ENCODE measurements at regions not wholly inside any gene's neighbourhood (a gene's known extent, or its start where the extent isn't known, plus 50 kb on each side); places are given as distances from the start of the nearest gene placed in this dataset.
A peak's percentile ranks its signal among the peaks of the same experiment; 100 is the strongest.

DNA sequence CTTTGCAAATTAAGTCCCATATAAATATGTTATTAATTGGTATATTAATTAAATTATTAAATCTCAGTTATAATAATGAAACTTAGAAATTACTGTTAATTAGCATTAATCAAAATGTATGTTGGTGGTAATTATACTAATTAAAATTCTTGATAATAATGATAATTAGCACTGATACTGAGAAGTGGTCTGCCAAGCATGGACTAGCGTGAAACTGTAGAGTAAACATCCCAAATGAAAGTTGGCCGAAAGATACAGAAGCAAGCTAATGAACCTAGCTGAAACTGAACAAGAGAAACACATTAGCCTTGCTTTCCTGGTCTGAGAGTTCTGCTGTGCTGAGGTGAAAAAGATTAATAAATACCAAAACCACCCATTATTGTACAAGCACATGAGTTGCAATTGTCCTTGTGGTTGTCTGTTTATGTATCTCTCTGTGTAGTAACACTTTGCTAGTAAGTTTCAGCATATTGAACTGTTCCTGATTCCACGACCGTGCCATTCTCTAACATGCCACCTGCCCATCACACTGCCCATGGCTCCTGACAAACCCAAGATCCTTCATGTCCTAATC, 341.8 kb downstream of the PLPP3 start:
- no peaks in the 10 kb centered on the region for H3K4me1 Mint-ChIP-seq
- H3K27me3 Mint-ChIP-seq: peaks cover 13% of the 10 kb centered on the region
- no peak for ATAC-seq
- no peak overlapping the region for H3K4me3 Mint-ChIP-seq
- H3K36me3 Mint-ChIP-seq: no peaks in the 10 kb centered on the region
- H3K9me3 Mint-ChIP-seq: peaks cover under 1% of the 10 kb centered on the region
- H3K27ac Mint-ChIP-seq: no peak overlapping the region

DNA sequence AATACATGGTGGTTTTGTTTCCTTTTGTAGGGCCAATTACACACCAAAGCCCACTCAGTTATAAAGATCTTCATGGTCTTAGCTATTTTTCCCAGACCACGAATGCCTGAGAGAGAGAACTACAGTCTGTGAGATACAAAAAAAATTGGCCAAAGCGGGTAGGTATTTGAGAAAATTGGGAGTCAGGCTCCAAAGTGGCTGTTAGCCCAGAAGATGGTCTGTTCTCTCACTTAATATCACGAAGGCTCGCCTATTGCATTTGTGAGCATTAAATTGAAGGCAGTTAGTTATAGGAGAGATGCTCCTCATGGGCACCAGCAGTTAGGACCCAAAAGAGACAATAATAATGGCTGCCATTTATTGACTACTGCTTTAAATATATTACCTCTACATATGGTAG, 342.7 kb downstream of the PLPP3 start:
- no peak for ATAC-seq
- Mint-ChIP-seq H3K4me1 (no peaks in the 10 kb centered on the region), H3K27ac (no peak overlapping the region), H3K9me3 (no peaks in the 10 kb centered on the region), H3K36me3 (no peaks in the 10 kb centered on the region), H3K4me3 (no peak overlapping the region), H3K27me3 (peaks cover 18% of the 10 kb centered on the region)

- ATAC-seq: no peak
- peaks cover 25% of the 10 kb centered on the region for H3K27me3 Mint-ChIP-seq
- no peaks in the 10 kb centered on the region for H3K9me3 Mint-ChIP-seq
- no peak overlapping the region for H3K4me3 Mint-ChIP-seq
- no peaks in the 10 kb centered on the region for H3K36me3 Mint-ChIP-seq
- no peaks in the 10 kb centered on the region for H3K4me1 Mint-ChIP-seq
- no peak overlapping the region for H3K27ac Mint-ChIP-seq
Observed at GRCh38 chr1:56235909-56236510, 343.4 kb downstream of the PLPP3 start.

DNA sequence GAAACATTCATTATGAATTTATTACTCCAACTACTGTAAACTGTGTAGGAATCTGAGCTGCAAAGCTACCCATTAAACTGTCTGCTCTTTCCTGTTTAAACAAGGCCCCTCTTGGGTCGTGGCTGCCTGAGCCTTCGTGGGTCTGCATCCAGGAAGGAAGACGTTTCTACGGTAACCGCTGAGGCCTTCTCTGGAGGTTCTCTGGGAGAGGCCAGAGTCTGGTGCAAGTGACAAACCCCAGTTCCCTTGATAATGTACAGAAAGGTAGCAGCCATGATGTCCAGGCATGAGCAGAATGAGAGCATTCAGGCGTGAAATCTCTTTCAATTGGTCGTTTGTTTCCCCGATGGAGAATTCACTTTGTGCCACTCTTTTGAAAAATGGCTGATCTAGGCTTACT, 350.2 kb downstream of the PLPP3 start:
- no peak overlapping the region for H3K27ac Mint-ChIP-seq
- ATAC-seq: no peak
- H3K9me3 Mint-ChIP-seq: no peaks in the 10 kb centered on the region
- no peak overlapping the region for H3K4me3 Mint-ChIP-seq
- H3K27me3 Mint-ChIP-seq: peaks cover 23% of the 10 kb centered on the region
- no peaks in the 10 kb centered on the region for H3K36me3 Mint-ChIP-seq
- H3K4me1 Mint-ChIP-seq: no peaks in the 10 kb centered on the region

GRCh38 chr1:56227886-56228285, 351.5 kb downstream of the PLPP3 start:
- ATAC-seq: no peak
- Mint-ChIP-seq H3K9me3 (no peaks in the 10 kb centered on the region), H3K27me3 (peaks cover 23% of the 10 kb centered on the region), H3K4me1 (peaks cover 4% of the 10 kb centered on the region), H3K4me3 (no peak overlapping the region), H3K36me3 (no peaks in the 10 kb centered on the region), H3K27ac (no peak overlapping the region)

DNA sequence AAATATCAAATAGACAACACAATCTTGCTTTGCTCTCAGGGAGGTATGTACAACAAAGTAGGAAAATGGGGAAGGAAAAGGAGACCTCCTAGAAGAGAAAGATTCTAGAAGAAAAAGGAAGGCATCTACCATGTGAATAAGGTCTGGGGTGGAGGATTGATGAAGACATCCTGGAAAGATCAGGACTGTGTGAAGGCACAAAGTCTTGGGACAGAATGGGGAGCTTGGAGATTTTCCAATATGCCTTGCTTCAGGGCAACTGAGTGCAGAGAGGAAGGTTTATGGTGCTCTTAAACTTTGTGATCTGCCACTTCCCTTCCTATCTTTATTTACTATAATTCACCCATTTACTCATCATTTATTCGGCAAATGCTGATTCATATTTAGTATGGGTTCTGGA, 352.0 kb downstream of the PLPP3 start:
- H3K9me3 Mint-ChIP-seq: no peaks in the 10 kb centered on the region
- no peaks in the 10 kb centered on the region for H3K36me3 Mint-ChIP-seq
- peaks cover 23% of the 10 kb centered on the region for H3K27me3 Mint-ChIP-seq
- ATAC-seq: no peak
- no peak overlapping the region for H3K27ac Mint-ChIP-seq
- no peak overlapping the region for H3K4me3 Mint-ChIP-seq
- H3K4me1 Mint-ChIP-seq: peaks cover 6% of the 10 kb centered on the region

DNA sequence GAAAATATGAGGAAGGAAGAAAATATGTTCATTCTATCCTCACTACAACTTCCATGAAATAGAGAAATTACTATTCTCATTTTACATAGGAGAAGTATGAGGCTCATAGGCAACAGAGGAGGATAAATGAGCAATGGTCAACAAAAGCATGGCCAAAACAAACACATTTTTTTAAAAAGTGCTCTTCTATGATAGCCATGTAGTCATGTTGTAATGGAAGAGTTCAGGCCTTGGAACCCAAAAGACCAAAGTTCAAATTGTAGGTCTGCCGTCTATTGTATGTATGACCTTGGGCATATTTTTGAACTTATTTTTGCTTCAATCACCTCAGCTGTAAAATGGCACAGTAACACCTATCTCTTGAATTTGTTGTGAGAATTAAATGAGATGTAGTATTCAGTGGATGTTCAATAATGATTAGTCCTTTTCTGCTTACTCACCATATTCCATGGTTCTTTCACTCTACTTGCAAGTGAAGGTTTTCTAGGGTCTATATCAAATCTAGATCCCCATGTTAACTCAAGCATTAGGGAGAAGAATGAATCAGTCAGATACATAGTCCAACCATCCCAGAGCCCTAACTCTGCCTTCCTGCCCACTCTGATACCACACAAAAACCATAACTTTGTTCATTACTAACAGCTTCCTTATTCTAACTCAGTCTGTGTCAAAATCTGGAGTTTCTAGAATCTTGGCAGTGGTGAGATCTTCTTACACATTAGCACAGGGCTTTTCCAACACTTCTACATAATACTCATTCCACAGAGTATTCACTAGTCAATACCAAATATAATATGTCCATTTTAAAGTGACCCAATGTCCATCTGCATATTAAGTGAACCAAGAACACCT, 353.2 kb downstream of the PLPP3 start:
- Mint-ChIP-seq H3K27me3 (peaks cover 12% of the 10 kb centered on the region), H3K27ac (no peak overlapping the region), H3K4me3 (no peak overlapping the region), H3K9me3 (no peaks in the 10 kb centered on the region), H3K36me3 (no peaks in the 10 kb centered on the region), H3K4me1 (peaks cover 6% of the 10 kb centered on the region)
- ATAC-seq: no peak

GRCh38 chr1:56223968-56224367, 355.4 kb downstream of the PLPP3 start:
- Mint-ChIP-seq H3K27ac (no peak overlapping the region), H3K27me3 (peaks cover 18% of the 10 kb centered on the region), H3K9me3 (no peaks in the 10 kb centered on the region), H3K4me1 (peaks cover 6% of the 10 kb centered on the region), H3K4me3 (no peak overlapping the region), H3K36me3 (no peaks in the 10 kb centered on the region)
- ATAC-seq: no peak

GRCh38 chr1:56222914-56223540, 356.3 kb downstream of the PLPP3 start:
- H3K4me3 Mint-ChIP-seq: no peak overlapping the region

GRCh38 chr1:56220021-56220420, 359.3 kb downstream of the PLPP3 start:
- Mint-ChIP-seq H3K36me3 (no peaks in the 10 kb centered on the region), H3K4me1 (peaks cover 6% of the 10 kb centered on the region), H3K27me3 (peaks cover 8% of the 10 kb centered on the region), H3K4me3 (no peak overlapping the region), H3K9me3 (no peaks in the 10 kb centered on the region), H3K27ac (no peak overlapping the region)
- no peak for ATAC-seq

More at GRCh38 chr1:56222914-56223540, 356.3 kb downstream of the PLPP3 start:
- Mint-ChIP-seq H3K36me3 (no peaks in the 10 kb centered on the region), H3K4me1 (peaks cover 6% of the 10 kb centered on the region), H3K27me3 (peaks cover 15% of the 10 kb centered on the region), H3K9me3 (no peaks in the 10 kb centered on the region), H3K27ac (no peak overlapping the region)
- peak; percentile 78 for ATAC-seq

DNA sequence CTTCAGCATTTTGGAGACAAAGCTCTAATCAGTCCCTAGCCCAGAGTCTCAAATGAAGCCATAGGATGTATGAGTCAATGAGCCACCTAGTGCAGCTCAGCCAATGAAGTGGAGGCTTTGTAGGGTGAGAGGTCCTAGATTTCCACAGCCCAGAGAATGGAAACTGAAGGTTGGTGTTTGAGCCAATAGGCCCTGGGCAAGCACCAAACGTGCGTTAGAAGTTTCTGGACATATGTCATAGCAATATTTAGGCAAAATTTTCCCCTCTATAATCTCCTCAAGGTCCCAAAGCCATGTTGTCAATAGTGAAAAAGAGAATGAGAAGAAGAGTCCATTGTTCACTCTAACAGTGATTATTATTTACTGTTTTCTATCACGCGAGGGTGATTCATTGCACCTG, 361.3 kb downstream of the PLPP3 start:
- H3K4me3 Mint-ChIP-seq: no peak overlapping the region
- H3K36me3 Mint-ChIP-seq: no peaks in the 10 kb centered on the region
- no peak for ATAC-seq
- no peak overlapping the region for H3K27ac Mint-ChIP-seq
- no peaks in the 10 kb centered on the region for H3K9me3 Mint-ChIP-seq
- H3K4me1 Mint-ChIP-seq: peaks cover 4% of the 10 kb centered on the region
- H3K27me3 Mint-ChIP-seq: peaks cover 8% of the 10 kb centered on the region

DNA sequence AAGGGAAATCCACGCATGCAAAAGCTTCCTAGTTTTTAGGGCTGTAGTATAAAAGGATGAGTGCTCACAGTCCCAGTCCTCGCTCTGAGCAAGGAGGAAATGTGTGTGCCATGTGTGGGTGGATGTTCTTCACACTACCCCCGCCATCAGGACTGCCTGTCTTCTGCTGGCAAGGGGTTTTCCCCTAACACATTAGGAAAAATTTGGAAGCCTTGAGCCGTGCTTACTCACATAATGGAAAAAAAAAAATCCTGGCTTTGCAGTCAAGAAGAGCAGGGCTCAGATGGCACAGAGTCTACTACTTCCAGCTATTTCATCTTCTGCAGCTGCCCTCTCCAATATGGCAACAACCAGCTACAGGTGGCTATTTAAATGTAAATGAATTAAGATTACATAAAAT, 363.1 kb downstream of the PLPP3 start:
- ATAC-seq: no peak
- Mint-ChIP-seq H3K9me3 (no peaks in the 10 kb centered on the region), H3K27ac (no peak overlapping the region), H3K4me3 (no peak overlapping the region), H3K36me3 (no peaks in the 10 kb centered on the region), H3K27me3 (peaks cover 8% of the 10 kb centered on the region), H3K4me1 (no peaks in the 10 kb centered on the region)

- no peak overlapping the region for H3K4me3 Mint-ChIP-seq
- no peak for ATAC-seq
- no peaks in the 10 kb centered on the region for H3K9me3 Mint-ChIP-seq
Observed at GRCh38 chr1:56215771-56216170, 363.6 kb downstream of the PLPP3 start.

GRCh38 chr1:56215086-56215485, 364.3 kb downstream of the PLPP3 start:
- no peak for ATAC-seq
- no peaks in the 10 kb centered on the region for H3K4me1 Mint-ChIP-seq
- no peak overlapping the region for H3K27ac Mint-ChIP-seq
- no peaks in the 10 kb centered on the region for H3K9me3 Mint-ChIP-seq
- peaks cover 4% of the 10 kb centered on the region for H3K27me3 Mint-ChIP-seq
- no peak overlapping the region for H3K4me3 Mint-ChIP-seq
- no peaks in the 10 kb centered on the region for H3K36me3 Mint-ChIP-seq

More at GRCh38 chr1:56215771-56216170, 363.6 kb downstream of the PLPP3 start:
- Mint-ChIP-seq H3K27me3 (peaks cover 8% of the 10 kb centered on the region), H3K4me1 (no peaks in the 10 kb centered on the region), H3K27ac (no peak overlapping the region), H3K36me3 (no peaks in the 10 kb centered on the region)

GRCh38 chr1:56213068-56213467, 366.3 kb downstream of the PLPP3 start:
- Mint-ChIP-seq H3K9me3 (no peaks in the 10 kb centered on the region), H3K27me3 (no peaks in the 10 kb centered on the region), H3K4me3 (no peak overlapping the region), H3K4me1 (no peaks in the 10 kb centered on the region), H3K36me3 (no peaks in the 10 kb centered on the region), H3K27ac (no peak overlapping the region)
- no peak for ATAC-seq
